ENCODE measurements at regions not wholly inside any gene's neighbourhood (a gene's known extent, or its start where the extent isn't known, plus 50 kb on each side); places are given as distances from the start of the nearest gene placed in this dataset.
"Not testable (repeated sequence)": the region's sequence is repeated elsewhere in the genome, so short reads cannot be mapped to it uniquely, and the experiment has no call there.

- no peak for TF ChIP-seq CTCF (IDR thresholded peaks at IDR 0.05; ENCODE audit: insufficient read depth, low read length)
- no peak overlapping the region for H3K4me3 ChIP-seq (ENCODE audit: low read depth, low read length)
- no peak for DNase-seq (ENCODE audit: low read depth)
Measured at GRCh38 chr20:48034751-48035150, 249.5 kb upstream of the SULF2 start.

GRCh38 chr20:48033005-48033404, 247.7 kb upstream of the SULF2 start:
- H3K4me3 ChIP-seq (ENCODE audit: low read depth, low read length); DNase-seq (ENCODE audit: low read depth): not testable (repeated sequence)

- no peak for DNase-seq (ENCODE audit: low read depth)
- no peak for TF ChIP-seq CTCF (IDR thresholded peaks at IDR 0.05; ENCODE audit: insufficient read depth, low read length)
- no peak overlapping the region for H3K4me3 ChIP-seq (ENCODE audit: low read depth, low read length)
Measured at GRCh38 chr20:48031122-48031521, 245.8 kb upstream of the SULF2 start.

GRCh38 chr20:48026981-48027592, 241.8 kb upstream of the SULF2 start:
- no peak for DNase-seq (ENCODE audit: low read depth)
- TF ChIP-seq CTCF (IDR thresholded peaks at IDR 0.05; ENCODE audit: insufficient read depth, low read length) = no peak
- no peak overlapping the region for H3K4me3 ChIP-seq (ENCODE audit: low read depth, low read length)

- no peak for TF ChIP-seq CTCF (IDR thresholded peaks at IDR 0.05; ENCODE audit: insufficient read depth, low read length)
- peak; percentile 41 for DNase-seq (ENCODE audit: low read depth)
- H3K4me3 ChIP-seq (ENCODE audit: low read depth, low read length) = no peak overlapping the region
Measured at GRCh38 chr20:48025661-48026060, 240.4 kb upstream of the SULF2 start.

GRCh38 chr20:48025051-48025515, 239.8 kb upstream of the SULF2 start:
- peak overlapping the region; percentile 9 for H3K4me3 ChIP-seq (ENCODE audit: low read depth, low read length)
- peak; percentile 76 for DNase-seq (ENCODE audit: low read depth)
- TF ChIP-seq CTCF (IDR thresholded peaks at IDR 0.05; ENCODE audit: insufficient read depth, low read length) = no peak

- H3K4me3 ChIP-seq (ENCODE audit: low read depth, low read length) = no peak overlapping the region
- no peak for TF ChIP-seq CTCF (IDR thresholded peaks at IDR 0.05; ENCODE audit: insufficient read depth, low read length)
- DNase-seq (ENCODE audit: low read depth) = no peak
Measured at GRCh38 chr20:48024539-48024938, 239.3 kb upstream of the SULF2 start.

GRCh38 chr20:48020696-48021095, 235.4 kb upstream of the SULF2 start:
- not testable (repeated sequence) for DNase-seq (ENCODE audit: low read depth); H3K4me3 ChIP-seq (ENCODE audit: low read depth, low read length)
